ENCODE measurements at regions not wholly inside any gene's neighbourhood (a gene's known extent, or its start where the extent isn't known, plus 50 kb on each side); places are given as distances from the start of the nearest gene placed in this dataset.
"Not testable (repeated sequence)": the region's sequence is repeated elsewhere in the genome, so short reads cannot be mapped to it uniquely, and the experiment has no call there.

- intact Hi-C loops (cut with micrococcal nuclease): no loop called here
- Mint-ChIP-seq H3K4me3 (ENCODE audit: unreplicated experiment) (no peak overlapping the region), H3K27ac (ENCODE audit: low read depth, unreplicated experiment) (no peak overlapping the region), H3K4me1 (ENCODE audit: insufficient read depth, unreplicated experiment) (no peaks in the 10 kb centered on the region), H3K9me3 (ENCODE audit: unreplicated experiment) (no peaks in the 10 kb centered on the region), H3K36me3 (ENCODE audit: insufficient read depth, unreplicated experiment) (peaks cover 9% of the 10 kb centered on the region), H3K27me3 (ENCODE audit: insufficient read depth, unreplicated experiment) (no peaks in the 10 kb centered on the region)
- no TSS peak for BruUV-seq (replicated peaks)
- no peak for TF ChIP-seq CTCF (IDR thresholded peaks at IDR 0.05; ENCODE audit: unreplicated experiment)
- ChIA-PET POLR2A (interaction anchor here (0.6 to 1.6 kb wide), 10 partner anchors 12 to 708 kb away, joined by 3 to 6 read pairs (median 4); a partner anchor contains a TSS), CTCF (interaction anchor here (0.6 to 2.1 kb wide), 7 partner anchors 12 to 1665 kb away, joined by 3 to 10 read pairs (median 3); no protein-coding TSS in a partner anchor)
- no peak for DNase-seq (ENCODE audit: unreplicated experiment)
Measured at GRCh38 chr1:245007852-245008251, 143.5 kb upstream of the HNRNPU start.

- CTCF ChIA-PET: interaction anchor here (0.6 to 2.1 kb wide), 3 partner anchors 10 to 16 kb away, joined by 3 to 7 read pairs (median 4); no protein-coding TSS in a partner anchor
- no peaks in the 10 kb centered on the region for H3K36me3 Mint-ChIP-seq (ENCODE audit: insufficient read depth, unreplicated experiment)
- no peak for DNase-seq (ENCODE audit: unreplicated experiment)
- no peak overlapping the region for H3K4me3 Mint-ChIP-seq (ENCODE audit: unreplicated experiment)
- H3K9me3 Mint-ChIP-seq (ENCODE audit: unreplicated experiment): peaks cover under 1% of the 10 kb centered on the region
- TF ChIP-seq CTCF (IDR thresholded peaks at IDR 0.05; ENCODE audit: unreplicated experiment): no peak
- BruUV-seq (replicated peaks): no TSS peak
- H3K27ac Mint-ChIP-seq (ENCODE audit: low read depth, unreplicated experiment): no peak overlapping the region
- POLR2A ChIA-PET: no interaction called here
- H3K4me1 Mint-ChIP-seq (ENCODE audit: insufficient read depth, unreplicated experiment): peaks cover 11% of the 10 kb centered on the region
- H3K27me3 Mint-ChIP-seq (ENCODE audit: insufficient read depth, unreplicated experiment): no peaks in the 10 kb centered on the region
- intact Hi-C loops (cut with micrococcal nuclease): no loop called here
Measured at GRCh38 chr1:245003246-245003645, 138.9 kb upstream of the HNRNPU start.

- H3K9me3 Mint-ChIP-seq (ENCODE audit: unreplicated experiment): peaks cover 7% of the 10 kb centered on the region
- H3K36me3 Mint-ChIP-seq (ENCODE audit: insufficient read depth, unreplicated experiment): peaks cover 3% of the 10 kb centered on the region
- no peaks in the 10 kb centered on the region for H3K27me3 Mint-ChIP-seq (ENCODE audit: insufficient read depth, unreplicated experiment)
- intact Hi-C loops (cut with micrococcal nuclease): no loop called here
- ChIA-PET CTCF (interaction anchor here (0.5 to 2.1 kb wide), 4 partner anchors 8 to 171 kb away, joined by 3 to 7 read pairs (median 4); no protein-coding TSS in a partner anchor), POLR2A (interaction anchor here (0.9 to 1.0 kb wide), 2 partner anchors 30 to 32 kb away, joined by 3 to 4 read pairs; a partner anchor contains a TSS)
- H3K4me3 Mint-ChIP-seq (ENCODE audit: unreplicated experiment): no peak overlapping the region
- no peak for TF ChIP-seq CTCF (IDR thresholded peaks at IDR 0.05; ENCODE audit: unreplicated experiment)
- H3K4me1 Mint-ChIP-seq (ENCODE audit: insufficient read depth, unreplicated experiment): peaks cover 11% of the 10 kb centered on the region
- BruUV-seq (replicated peaks): no TSS peak
- H3K27ac Mint-ChIP-seq (ENCODE audit: low read depth, unreplicated experiment): no peak overlapping the region
- DNase-seq (ENCODE audit: unreplicated experiment): no peak
Measured at GRCh38 chr1:245001252-245001651, 136.9 kb upstream of the HNRNPU start.

GRCh38 chr1:245000872-245001188, 136.5 kb upstream of the HNRNPU start:
- Mint-ChIP-seq H3K4me3 (ENCODE audit: unreplicated experiment) (no peak overlapping the region), H3K27me3 (ENCODE audit: insufficient read depth, unreplicated experiment) (no peaks in the 10 kb centered on the region), H3K9me3 (ENCODE audit: unreplicated experiment) (peaks cover 7% of the 10 kb centered on the region), H3K27ac (ENCODE audit: low read depth, unreplicated experiment) (no peak overlapping the region), H3K36me3 (ENCODE audit: insufficient read depth, unreplicated experiment) (peaks cover 5% of the 10 kb centered on the region), H3K4me1 (ENCODE audit: insufficient read depth, unreplicated experiment) (peaks cover 11% of the 10 kb centered on the region)
- POLR2A ChIA-PET: interaction anchor here (1.0 kb wide), 1 partner anchor 29 kb away, joined by 4 read pairs; no protein-coding TSS in a partner anchor
- CTCF ChIA-PET: interaction anchor here (0.6 to 1.4 kb wide), 3 partner anchors 24 to 42 kb away, joined by 3 to 5 read pairs (median 4); no protein-coding TSS in a partner anchor
- no peak for TF ChIP-seq CTCF (IDR thresholded peaks at IDR 0.05; ENCODE audit: unreplicated experiment)
- no TSS peak for BruUV-seq (replicated peaks)
- intact Hi-C loops (cut with micrococcal nuclease): no loop called here
- DNase-seq (ENCODE audit: unreplicated experiment): no peak

- POLR2A ChIA-PET: interaction anchor here (0.7 to 1.2 kb wide), 2 partner anchors 30 to 133 kb away, joined by 3 to 5 read pairs; a partner anchor contains a TSS
- H3K27me3 Mint-ChIP-seq (ENCODE audit: insufficient read depth, unreplicated experiment); H3K4me3 Mint-ChIP-seq (ENCODE audit: unreplicated experiment); H3K27ac Mint-ChIP-seq (ENCODE audit: low read depth, unreplicated experiment); DNase-seq (ENCODE audit: unreplicated experiment); H3K36me3 Mint-ChIP-seq (ENCODE audit: insufficient read depth, unreplicated experiment); intact Hi-C loops (cut with micrococcal nuclease); BruUV-seq (replicated peaks); H3K9me3 Mint-ChIP-seq (ENCODE audit: unreplicated experiment): not testable (repeated sequence)
- CTCF ChIA-PET: interaction anchor here (0.8 to 2.3 kb wide), 4 partner anchors 16 to 43 kb away, joined by 3 to 12 read pairs (median 4); no protein-coding TSS in a partner anchor
- peaks cover 16% of the 10 kb centered on the region for H3K4me1 Mint-ChIP-seq (ENCODE audit: insufficient read depth, unreplicated experiment)
Measured at GRCh38 chr1:244999644-245000043, 135.3 kb upstream of the HNRNPU start.

Measured in MCF 10A (cell line).